ENCODE measurements at regions not wholly inside any gene's neighbourhood (a gene's known extent, or its start where the extent isn't known, plus 50 kb on each side); places are given as distances from the start of the nearest gene placed in this dataset.

DNA sequence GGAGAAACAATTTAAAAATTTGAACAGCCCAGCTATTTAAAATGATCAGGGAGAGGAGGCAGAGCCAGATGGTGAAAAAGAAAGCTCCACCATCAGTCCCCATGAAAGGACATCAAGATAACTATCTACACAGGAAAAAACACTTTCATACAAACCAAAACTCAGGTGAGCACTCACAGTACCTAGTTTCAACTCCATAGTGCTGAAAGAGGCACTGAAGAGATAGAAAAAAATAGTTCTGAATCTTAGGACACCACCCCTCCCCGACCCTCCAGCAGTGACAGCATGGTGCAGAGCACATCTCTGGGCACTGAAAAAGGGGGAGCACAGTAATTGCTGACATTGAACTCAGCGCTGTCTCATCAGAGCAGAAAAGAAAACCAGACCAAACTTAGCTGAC, 732.9 kb downstream of the CETN3 start:
- no peak for TF ChIP-seq CTCF (IDR thresholded peaks at IDR 0.05)
- TF ChIP-seq EP300 (IDR thresholded peaks at IDR 0.05), result no peak
- TF ChIP-seq POLR2AphosphoS5 (IDR thresholded peaks at IDR 0.05), result no peak
